Left colon (tissue), 2 donors: ENCODE measurements at regions not wholly inside any gene's neighbourhood (a gene's known extent, or its start where the extent isn't known, plus 50 kb on each side); places are given as distances from the start of the nearest gene placed in this dataset.
"Not testable (repeated sequence)": the region's sequence is repeated elsewhere in the genome, so short reads cannot be mapped to it uniquely, and the experiment has no call there.

Experiments used
- ATAC-seq: fragments of 200-7000 bp; cut with Tn5 transposase; one replicate; pipeline ENCODE4 v1.9.1; 2020; ENCODE audit warnings: mild to moderate bottlenecking, moderate library complexity
- DNase-seq, 2 donors: peaks; one replicate each; pipeline ENCODE4 v3.0.0-alpha.2; 2020
- intact Hi-C, 2 donors: fragments of 100-400 bp; cut with DNase I in 1 of 2; cut with micrococcal nuclease in 1 of 2; formaldehyde crosslinking; loops; one replicate each; pipeline versions ENCODE4 v1.11.2 to v1.14.0; 2022; cut with DNase I, micrococcal nuclease
- donor health status: DM: no; HTN: no; CAD: no.
- donor health status: DM: yes; HTN: yes; CAD: no.

GRCh38 chr14:46147452-46147851 is 504.1 kb downstream of the RPL10L start:
- no peak for ATAC-seq
- intact Hi-C loops, result no loop called here

GRCh38 chr14:46147024-46147423 is 504.6 kb downstream of the RPL10L start:
- DNase-seq (no peak), ATAC-seq (no peak)
- intact Hi-C loops, result no loop called here

More at GRCh38 chr14:46147452-46147851, 504.1 kb downstream of the RPL10L start:
- DNase-seq, result no peak

GRCh38 chr14:46140445-46140844 is 511.1 kb downstream of the RPL10L start:
- ATAC-seq (no peak), DNase-seq (no peak)
- intact Hi-C loops, result no loop called here

GRCh38 chr14:46139649-46140048 is 511.9 kb downstream of the RPL10L start:
- DNase-seq (no peak), ATAC-seq (no peak)
- intact Hi-C loops, result no loop called here

- ATAC-seq (no peak), DNase-seq (no peak)
- intact Hi-C loops, result no loop called here
Measured at GRCh38 chr14:46137786-46138185, 513.8 kb downstream of the RPL10L start.

GRCh38 chr14:46136456-46136855 is 515.1 kb downstream of the RPL10L start:
- intact Hi-C loops, result no loop called here
- no peak for ATAC-seq
- no peak for DNase-seq

- ATAC-seq, result no peak
- intact Hi-C loops, result no loop called here
- DNase-seq, result no peak
Measured at GRCh38 chr14:46108228-46108627, 543.4 kb downstream of the RPL10L start.

GRCh38 chr14:46100901-46101300 is 550.7 kb downstream of the RPL10L start:
- not testable (repeated sequence) for ATAC-seq

GRCh38 chr14:46091819-46092218 is 559.8 kb downstream of the RPL10L start:
- ATAC-seq (no peak), DNase-seq (no peak)
- intact Hi-C loops, result no loop called here

More at GRCh38 chr14:46100901-46101300, 550.7 kb downstream of the RPL10L start:
- intact Hi-C loops, DNase-seq: not testable (repeated sequence)

GRCh38 chr14:46087604-46088003 is 564.0 kb downstream of the RPL10L start:
- ATAC-seq (no peak), DNase-seq (no peak)
- intact Hi-C loops, result no loop called here

GRCh38 chr14:46074061-46074460 is 577.5 kb downstream of the RPL10L start:
- intact Hi-C loops, result no loop called here
- ATAC-seq (no peak), DNase-seq (no peak)

GRCh38 chr14:46063872-46064271 is 587.7 kb downstream of the RPL10L start:
- no peak for DNase-seq
- ATAC-seq, result no peak
- intact Hi-C loops, result no loop called here

- DNase-seq (no peak), ATAC-seq (no peak)
- intact Hi-C loops, result no loop called here
Measured at GRCh38 chr14:46058964-46059563, 592.5 kb downstream of the RPL10L start.

- no peak for ATAC-seq
- no peak for DNase-seq
- intact Hi-C loops, result no loop called here
Measured at GRCh38 chr14:46057799-46058198, 593.8 kb downstream of the RPL10L start.

- ATAC-seq, result no peak
- intact Hi-C loops, result no loop called here
- no peak for DNase-seq
Measured at GRCh38 chr14:46054526-46054925, 597.1 kb downstream of the RPL10L start.

GRCh38 chr14:46053221-46053620 is 598.4 kb downstream of the RPL10L start:
- DNase-seq (no peak), ATAC-seq (no peak)
- intact Hi-C loops, result no loop called here

GRCh38 chr14:46051796-46052195 is 599.8 kb downstream of the RPL10L start:
- intact Hi-C loops, result no loop called here

GRCh38 chr14:46048127-46048526 is 603.5 kb downstream of the RPL10L start:
- DNase-seq, result peak in 1 of 2 donors; percentile 4
- peak; percentile 52 for ATAC-seq
- intact Hi-C loops, result no loop called here

More at GRCh38 chr14:46051796-46052195, 599.8 kb downstream of the RPL10L start:
- no peak for ATAC-seq
- no peak for DNase-seq

GRCh38 chr14:46036099-46036498 is 615.5 kb downstream of the RPL10L start:
- ATAC-seq (no peak), DNase-seq (no peak)
- intact Hi-C loops, result no loop called here

GRCh38 chr14:46034305-46034704 is 617.3 kb downstream of the RPL10L start:
- ATAC-seq, result no peak
- intact Hi-C loops, result no loop called here
- DNase-seq, result no peak

- intact Hi-C loops, result no loop called here
Measured at GRCh38 chr14:46018846-46019420, 632.6 kb downstream of the RPL10L start.

More at GRCh38 chr14:46018846-46019420, 632.6 kb downstream of the RPL10L start:
- ATAC-seq, result no peak
- no peak for DNase-seq
